GM19395 (cell line): ENCODE measurements at regions not wholly inside any gene's neighbourhood (a gene's known extent, or its start where the extent isn't known, plus 50 kb on each side); places are given as distances from the start of the nearest gene placed in this dataset.

Experiments used
- ATAC-seq: cut with Tn5 transposase; IDR thresholded peaks from one replicate; pipeline ENCODE4 v1.9.1; 2021; ENCODE audit warnings: mild to moderate bottlenecking, moderate library complexity; ENCODE audit not compliant: unreplicated experiment

- no peak for ATAC-seq
These were observed 971.2 kb upstream of the CDH9 start for GRCh38 chr5:28009576-28009975.

- no peak for ATAC-seq
These were observed 958.3 kb upstream of the CDH9 start for GRCh38 chr5:27996665-27997064.

DNA sequence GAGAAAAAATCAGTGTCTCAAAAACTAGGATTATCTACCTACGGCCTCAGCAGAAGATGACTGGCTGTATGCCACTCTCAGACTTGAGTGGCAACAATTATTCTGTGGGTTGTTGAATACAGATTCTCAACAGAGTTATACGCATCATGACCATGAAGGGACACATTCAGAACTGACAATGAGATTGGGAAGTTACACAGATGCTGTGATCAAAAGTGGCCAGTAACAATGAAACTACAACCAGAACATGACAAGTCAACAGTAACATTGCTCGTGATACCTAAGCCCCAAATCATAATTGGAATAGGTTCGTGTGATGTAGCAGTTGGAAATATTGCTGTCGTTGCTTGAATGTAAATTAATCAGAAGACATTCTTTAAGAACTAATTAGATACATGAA, 957.5 kb upstream of the CDH9 start:
- no peak for ATAC-seq

DNA sequence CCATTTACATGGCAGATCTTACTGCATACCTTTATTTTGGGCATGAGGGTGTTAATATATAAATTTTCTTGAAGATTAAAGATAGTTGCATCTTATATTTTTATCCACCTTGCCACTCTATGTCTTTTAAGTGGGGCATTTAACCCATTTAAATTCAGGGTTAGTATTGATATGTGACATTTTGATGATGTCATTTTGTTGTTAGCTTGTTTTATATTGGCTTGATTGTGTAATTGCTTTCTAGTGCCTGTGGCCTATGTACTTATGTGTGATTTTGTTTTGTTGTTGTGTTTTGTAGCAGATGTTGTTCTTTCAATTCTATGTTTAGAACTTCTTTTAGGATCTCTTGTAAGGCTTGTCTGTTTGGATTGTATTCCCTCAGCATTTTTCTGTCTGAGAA, 939.9 kb upstream of the CDH9 start:
- no peak for ATAC-seq

- ATAC-seq: no peak
These were observed 930.8 kb upstream of the CDH9 start for GRCh38 chr5:27969157-27969556.

DNA sequence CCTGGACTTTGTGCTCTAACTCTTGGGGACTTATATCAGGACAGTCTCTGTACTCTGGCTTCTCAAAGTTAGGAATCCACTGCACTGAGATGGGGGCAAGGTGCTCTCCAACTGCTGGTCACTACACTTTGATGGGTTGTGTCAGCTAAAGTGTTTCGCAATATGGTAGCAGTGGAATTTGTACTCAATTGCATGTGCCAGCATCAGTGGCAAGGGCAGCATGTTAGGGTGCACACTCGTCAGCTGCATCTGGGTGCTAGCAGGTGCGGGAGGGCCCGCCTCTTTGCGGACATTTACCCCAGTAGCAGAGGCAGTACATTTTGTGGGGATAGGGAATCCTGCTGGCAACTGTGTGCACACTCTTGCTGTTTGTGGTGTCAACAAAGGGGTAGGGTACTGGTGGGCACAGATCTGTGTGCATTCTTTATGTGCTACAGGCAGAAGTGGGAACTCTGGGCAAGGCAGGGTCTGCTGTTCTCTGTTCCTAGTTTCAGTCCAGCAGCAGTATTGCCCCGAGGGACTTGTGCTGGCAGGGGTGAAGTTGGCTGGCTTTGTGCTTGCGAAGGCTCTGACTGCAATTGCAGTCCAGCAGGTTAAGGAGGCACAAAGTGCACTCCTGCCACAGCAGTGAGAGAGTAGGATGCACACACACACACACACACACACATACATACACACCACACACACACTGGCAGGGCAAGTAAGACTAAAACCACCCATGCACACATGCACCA, 924.8 kb upstream of the CDH9 start:
- no peak for ATAC-seq

DNA sequence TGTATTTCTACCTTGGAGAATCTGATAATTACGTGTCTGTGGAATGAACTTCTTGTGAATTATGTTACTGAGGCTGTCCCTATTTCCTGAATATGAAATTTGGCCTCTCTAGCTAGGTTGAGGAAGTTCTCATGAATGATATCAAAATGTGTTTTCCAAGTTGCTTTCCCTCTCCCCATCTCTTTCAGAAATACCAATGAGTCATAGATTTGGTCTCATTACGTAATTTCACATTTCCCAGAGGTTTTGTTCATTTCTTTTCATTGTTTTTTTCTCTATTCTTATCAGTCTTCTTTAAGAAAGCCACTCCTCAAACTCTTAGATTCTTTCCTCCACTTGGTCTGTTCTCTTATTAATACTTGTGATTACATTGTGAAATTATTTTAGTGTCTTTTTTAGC, 923.8 kb upstream of the CDH9 start:
- ATAC-seq: no peak

DNA sequence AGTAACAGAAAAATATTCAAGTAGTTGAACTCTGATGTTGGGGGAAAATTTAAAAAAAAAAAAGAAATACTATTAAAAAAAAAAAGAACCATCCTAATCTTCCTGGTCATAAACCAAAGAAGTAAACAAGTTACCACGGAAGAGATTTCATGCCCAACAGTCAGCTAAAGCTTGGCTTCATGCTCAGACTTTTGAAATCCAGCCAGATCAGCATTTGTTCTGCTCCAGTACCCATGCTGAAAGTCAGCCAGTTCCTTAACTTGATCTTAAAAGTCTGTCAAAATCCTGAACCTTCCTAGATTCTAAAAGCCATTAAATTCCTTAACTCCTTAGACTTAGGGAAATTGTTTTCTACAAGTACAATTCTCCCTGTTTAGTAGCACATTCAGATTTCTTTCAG, 908.7 kb upstream of the CDH9 start:
- no peak for ATAC-seq

DNA sequence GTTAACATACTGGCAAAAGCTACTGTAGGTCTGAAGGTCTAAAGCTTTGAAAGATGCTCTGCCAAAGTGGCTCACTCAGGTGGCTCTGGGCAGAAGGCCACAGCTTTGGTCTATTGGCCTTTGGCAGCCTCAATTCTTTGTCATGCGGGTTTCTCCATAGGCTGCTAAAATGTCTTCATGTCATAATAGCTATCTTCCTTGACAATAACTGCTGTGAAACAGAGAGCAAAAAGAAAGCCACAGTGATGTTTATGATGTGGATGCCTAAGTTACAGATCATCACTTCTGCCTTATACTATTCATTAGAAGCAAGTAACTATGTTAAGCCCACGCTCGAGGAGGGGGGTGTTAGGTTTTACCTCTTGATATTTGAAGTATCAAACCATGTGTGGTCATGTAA, 906.1 kb upstream of the CDH9 start:
- ATAC-seq: no peak

DNA sequence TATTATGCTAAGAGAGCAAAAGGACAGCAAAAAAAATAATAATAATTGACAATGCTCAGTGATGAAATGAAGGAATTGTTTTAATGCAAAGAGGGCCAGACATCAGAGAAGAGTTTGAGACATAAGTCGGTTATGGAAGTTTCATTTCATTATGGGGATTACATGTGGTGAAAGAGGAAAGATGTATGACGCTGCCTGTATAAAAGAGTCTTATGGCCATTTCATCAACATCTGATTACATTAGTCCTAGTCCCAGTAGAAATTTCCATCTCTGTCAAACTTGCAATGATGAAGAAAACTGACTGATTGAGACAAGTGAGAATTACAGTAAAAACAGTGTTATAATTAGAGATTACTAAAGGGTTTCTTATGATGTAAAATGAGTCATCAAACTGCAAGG, 900.6 kb upstream of the CDH9 start:
- ATAC-seq: no peak

DNA sequence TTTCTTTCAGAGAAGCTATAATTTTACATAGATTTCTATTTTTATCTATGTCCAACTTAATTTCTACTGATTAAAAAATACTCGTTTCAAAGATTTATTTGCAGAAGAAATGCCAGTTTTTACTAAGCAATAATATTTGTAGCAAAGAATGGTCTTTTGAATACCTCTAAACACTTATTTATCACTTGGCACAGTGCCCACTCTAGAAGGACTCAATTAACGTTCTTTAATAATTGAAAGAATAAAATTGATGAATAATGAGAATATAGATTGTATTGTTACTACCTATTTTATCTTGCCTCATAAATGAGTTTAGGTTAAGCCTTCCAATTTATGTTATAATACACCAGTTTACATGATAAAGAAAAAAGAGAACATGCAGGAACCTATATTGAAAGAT, 889.7 kb upstream of the CDH9 start:
- no peak for ATAC-seq

GRCh38 chr5:27911216-27911615, 872.8 kb upstream of the CDH9 start:
- no peak for ATAC-seq

- no peak for ATAC-seq
These were observed 870.0 kb upstream of the CDH9 start for GRCh38 chr5:27908341-27908740.

DNA sequence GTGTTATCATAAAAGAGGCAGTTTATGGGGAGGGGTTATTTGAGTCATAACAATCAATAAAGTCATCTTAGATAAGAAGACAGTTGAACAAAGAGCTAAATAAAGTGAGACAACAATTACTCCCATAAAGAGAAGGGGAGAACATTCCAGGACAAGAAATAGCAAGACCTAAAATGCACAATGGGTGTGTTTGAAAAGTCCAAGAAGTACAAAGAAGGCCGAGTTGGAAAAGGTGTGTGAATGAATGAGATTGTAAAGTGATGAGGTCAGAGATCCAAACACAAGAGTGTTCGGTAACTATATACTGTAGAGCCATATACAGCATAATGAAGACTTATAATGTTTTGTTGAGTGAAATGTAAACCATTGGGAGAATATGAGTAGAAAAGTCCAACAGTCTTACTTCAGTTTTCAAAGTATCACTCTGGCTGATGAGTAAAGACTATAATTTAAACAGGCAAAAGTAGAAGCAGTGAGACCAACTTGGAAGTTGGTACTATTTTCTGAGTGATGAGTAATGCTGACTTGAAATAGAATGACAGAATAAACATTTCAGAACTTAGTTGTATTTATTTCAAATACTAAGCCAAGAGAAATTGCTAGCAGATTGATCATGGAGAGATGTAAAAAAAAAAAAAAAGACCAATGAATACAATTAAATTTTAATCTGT, 868.7 kb upstream of the CDH9 start:
- ATAC-seq: no peak

DNA sequence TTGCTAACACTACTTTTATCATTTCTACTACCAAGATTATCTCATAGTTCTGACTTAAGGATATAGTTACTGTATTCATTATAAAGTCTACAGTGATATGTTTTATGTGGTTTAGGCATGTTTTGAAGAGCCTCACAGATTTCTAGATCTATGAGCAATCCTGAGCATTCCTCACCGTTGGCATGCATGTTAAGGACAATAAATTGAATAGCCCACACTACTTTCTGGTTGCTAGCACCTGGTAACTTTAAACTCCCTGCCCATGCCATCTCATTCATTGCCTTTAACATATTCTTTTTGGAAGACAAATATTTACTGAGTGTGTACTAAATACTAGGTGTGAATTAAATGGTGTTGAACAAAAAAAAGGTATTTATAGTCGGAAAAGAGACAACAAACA, 868.1 kb upstream of the CDH9 start:
- ATAC-seq: no peak

DNA sequence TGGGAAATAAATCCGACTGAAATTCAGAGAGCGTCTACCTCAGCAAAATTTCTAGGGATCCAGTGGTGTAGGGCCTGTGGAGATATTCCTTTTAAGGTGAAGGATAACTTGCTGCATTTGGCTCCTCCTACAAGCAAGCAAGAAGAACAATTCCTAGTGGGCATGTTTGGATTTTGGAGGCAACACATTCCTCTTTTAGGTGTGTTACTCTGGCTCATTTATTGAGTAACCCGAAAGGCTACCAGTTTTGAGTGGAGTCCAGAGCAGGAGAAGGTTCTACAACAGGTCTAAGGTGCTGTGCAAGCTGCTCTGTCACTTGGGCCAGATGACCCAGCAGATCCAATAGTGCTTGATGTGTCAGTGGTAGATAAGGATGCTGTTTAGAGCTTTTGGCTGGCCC, 862.4 kb upstream of the CDH9 start:
- no peak for ATAC-seq

DNA sequence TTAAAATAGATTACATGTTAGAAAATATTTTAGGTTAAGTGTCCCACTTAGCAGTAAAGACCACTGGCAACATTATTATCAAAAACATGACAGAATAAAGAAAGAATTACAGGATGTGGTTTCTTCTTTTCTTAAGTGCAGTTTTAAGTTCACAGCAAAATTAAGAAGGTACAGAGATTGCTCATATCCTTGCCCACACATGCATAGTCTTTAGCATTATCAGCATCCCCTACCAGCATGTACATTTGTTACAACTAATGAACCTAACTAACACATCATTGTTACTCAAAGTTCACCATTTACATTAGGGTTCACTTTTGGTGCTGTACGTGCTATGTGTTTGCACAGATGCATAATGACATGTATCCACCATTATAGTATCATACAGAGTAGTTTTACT, 837.7 kb upstream of the CDH9 start:
- ATAC-seq: no peak

DNA sequence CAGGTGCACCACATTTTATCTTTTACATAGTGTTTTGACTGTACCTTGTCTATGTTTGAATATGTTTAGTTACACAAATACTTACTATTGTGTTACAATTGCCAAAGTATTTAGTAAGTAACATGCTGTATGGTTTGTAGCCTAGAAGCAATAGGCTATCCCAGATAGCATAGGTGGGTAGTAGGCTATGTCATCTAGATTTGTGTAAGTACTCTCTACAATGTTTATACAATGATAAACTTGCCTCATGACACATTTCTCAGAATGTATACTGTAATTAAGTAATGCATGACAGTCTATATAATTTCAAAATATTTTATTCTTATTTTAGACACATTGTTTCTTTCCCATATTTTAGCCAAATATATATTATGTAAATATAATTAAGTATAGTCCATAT, 836.8 kb upstream of the CDH9 start:
- no peak for ATAC-seq

GRCh38 chr5:27868292-27868691, 829.9 kb upstream of the CDH9 start:
- ATAC-seq: no peak

- ATAC-seq: no peak
These were observed 817.1 kb upstream of the CDH9 start for GRCh38 chr5:27855491-27855890.

- ATAC-seq: no peak
These were observed 816.0 kb upstream of the CDH9 start for GRCh38 chr5:27854243-27854852.

GRCh38 chr5:27845248-27845647, 806.9 kb upstream of the CDH9 start:
- no peak for ATAC-seq
